ENCODE measurements at regions not wholly inside any gene's neighbourhood (a gene's known extent, or its start where the extent isn't known, plus 50 kb on each side); places are given as distances from the start of the nearest gene placed in this dataset.

GRCh38 chr5:84752780-84753179 is 368.1 kb upstream of the EDIL3 start:
- TF ChIP-seq CTCF (IDR thresholded peaks at IDR 0.05; ENCODE audit: low read depth, low read length, missing input control), result no peak
- TF ChIP-seq EGR1 (IDR thresholded peaks at IDR 0.05; ENCODE audit: low read depth in 2 of 2), result no peak

All from liver (tissue), 3 donors.